Colonic mucosa (tissue), 4 donors: ENCODE measurements at regions not wholly inside any gene's neighbourhood (a gene's known extent, or its start where the extent isn't known, plus 50 kb on each side); places are given as distances from the start of the nearest gene placed in this dataset.

Experiments
- DNase-seq: peaks from one replicate; pipeline ENCODE4 v3.0.0-alpha.2; 2020
- H3K27ac ChIP-seq: fragments of 200-600 bp; one replicate; pipeline ENCODE4 v1.8.0; 2021
- H3K27me3 ChIP-seq: fragments of 200-600 bp; one replicate; pipeline ENCODE4 v1.8.0; 2021
- H3K36me3 ChIP-seq: fragments of 200-600 bp; one replicate; pipeline ENCODE4 v1.8.0; 2021
- H3K4me1 ChIP-seq: fragments of 200-600 bp; one replicate; pipeline ENCODE4 v1.8.0; 2021; ENCODE audit warnings: mild to moderate bottlenecking
- H3K4me3 ChIP-seq: fragments of 200-600 bp; one replicate; pipeline ENCODE4 v1.8.0; 2021
- H3K9ac ChIP-seq, 2 donors: one replicate each; pipeline ENCODE4 v1.7.0; 2013; ENCODE audit warnings: control low read depth in 2 of 2, low read depth in 2 of 2, low read length in 2 of 2
- H3K9me3 ChIP-seq: fragments of 200-600 bp; one replicate; pipeline ENCODE4 v1.8.0; 2021
- intact Hi-C: fragments of 100-400 bp; cut with DNase I; formaldehyde crosslinking; loops from one replicate; pipeline ENCODE4 v1.14.1; 2022
- TF ChIP-seq, protein P1 (sequence below): fragments of 200-600 bp; IDR thresholded peaks from one replicate; pipeline ENCODE4 v1.8.0; 2022; ENCODE audit warnings: antibody characterized with exemption, mild to moderate bottlenecking
- donor health status: healthy.
- donor health status: DM: no; HTN: no; CAD: no.
- donor health status: DM: no; HTN: no; CAD: no.

GRCh38 chr16:80104401-80104800, 436.4 kb upstream of the DYNLRB2 start:
- TF ChIP-seq, protein P1, sequence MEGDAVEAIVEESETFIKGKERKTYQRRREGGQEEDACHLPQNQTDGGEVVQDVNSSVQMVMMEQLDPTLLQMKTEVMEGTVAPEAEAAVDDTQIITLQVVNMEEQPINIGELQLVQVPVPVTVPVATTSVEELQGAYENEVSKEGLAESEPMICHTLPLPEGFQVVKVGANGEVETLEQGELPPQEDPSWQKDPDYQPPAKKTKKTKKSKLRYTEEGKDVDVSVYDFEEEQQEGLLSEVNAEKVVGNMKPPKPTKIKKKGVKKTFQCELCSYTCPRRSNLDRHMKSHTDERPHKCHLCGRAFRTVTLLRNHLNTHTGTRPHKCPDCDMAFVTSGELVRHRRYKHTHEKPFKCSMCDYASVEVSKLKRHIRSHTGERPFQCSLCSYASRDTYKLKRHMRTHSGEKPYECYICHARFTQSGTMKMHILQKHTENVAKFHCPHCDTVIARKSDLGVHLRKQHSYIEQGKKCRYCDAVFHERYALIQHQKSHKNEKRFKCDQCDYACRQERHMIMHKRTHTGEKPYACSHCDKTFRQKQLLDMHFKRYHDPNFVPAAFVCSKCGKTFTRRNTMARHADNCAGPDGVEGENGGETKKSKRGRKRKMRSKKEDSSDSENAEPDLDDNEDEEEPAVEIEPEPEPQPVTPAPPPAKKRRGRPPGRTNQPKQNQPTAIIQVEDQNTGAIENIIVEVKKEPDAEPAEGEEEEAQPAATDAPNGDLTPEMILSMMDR = no peak
- Histone ChIP-seq H3K9ac (no peak overlapping the region), H3K4me3 (no peak overlapping the region), H3K27ac (no peak overlapping the region), H3K36me3 (no peaks in the 10 kb centered on the region), H3K9me3 (no peaks in the 10 kb centered on the region), H3K4me1 (no peaks in the 10 kb centered on the region), H3K27me3 (no peaks in the 10 kb centered on the region)
- intact Hi-C loops = no loop called here
- DNase-seq = no peak

DNA sequence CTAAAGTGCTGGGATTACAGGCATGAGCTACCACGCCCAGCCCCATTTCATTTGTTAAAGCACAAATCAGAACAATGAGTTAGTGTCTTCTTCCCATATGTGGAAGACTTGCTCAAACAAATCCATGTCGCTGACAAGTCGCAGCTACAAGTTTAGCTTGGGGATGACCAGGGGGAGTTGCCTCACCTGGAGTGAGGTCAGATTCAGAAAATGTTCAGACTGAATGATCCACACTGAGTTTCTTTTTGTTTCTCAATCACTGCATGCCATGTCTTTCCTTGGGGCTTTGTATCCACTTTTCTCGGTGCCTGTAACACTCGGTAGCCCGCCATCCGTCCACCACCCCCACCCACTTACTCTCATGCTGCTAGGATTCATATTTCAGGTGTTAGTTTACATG, 437.3 kb upstream of the DYNLRB2 start:
- no peak for DNase-seq
- H3K4me3 ChIP-seq = no peak overlapping the region
- TF ChIP-seq, protein P1 = no peak
- no peaks in the 10 kb centered on the region for H3K27me3 ChIP-seq
- no peak overlapping the region for H3K27ac ChIP-seq
- H3K9me3 ChIP-seq = no peaks in the 10 kb centered on the region
- H3K4me1 ChIP-seq = no peaks in the 10 kb centered on the region
- no peak overlapping the region for H3K9ac ChIP-seq
- intact Hi-C loops = no loop called here
- no peaks in the 10 kb centered on the region for H3K36me3 ChIP-seq

GRCh38 chr16:80100846-80101451, 439.8 kb upstream of the DYNLRB2 start:
- H3K4me3 ChIP-seq = no peak overlapping the region
- TF ChIP-seq, protein P1 = no peak
- H3K9ac ChIP-seq = no peak overlapping the region
- H3K4me1 ChIP-seq = no peaks in the 10 kb centered on the region
- no peak for DNase-seq
- intact Hi-C loops = no loop called here
- H3K36me3 ChIP-seq = no peaks in the 10 kb centered on the region
- H3K27ac ChIP-seq = no peak overlapping the region
- no peaks in the 10 kb centered on the region for H3K9me3 ChIP-seq
- no peaks in the 10 kb centered on the region for H3K27me3 ChIP-seq

GRCh38 chr16:80100186-80100585, 440.6 kb upstream of the DYNLRB2 start:
- Histone ChIP-seq H3K27me3 (no peaks in the 10 kb centered on the region), H3K9me3 (no peaks in the 10 kb centered on the region), H3K27ac (no peak overlapping the region), H3K36me3 (no peaks in the 10 kb centered on the region), H3K4me3 (no peak overlapping the region), H3K9ac (no peak overlapping the region), H3K4me1 (no peaks in the 10 kb centered on the region)
- intact Hi-C loops = no loop called here
- DNase-seq = no peak
- TF ChIP-seq, protein P1 = no peak

DNA sequence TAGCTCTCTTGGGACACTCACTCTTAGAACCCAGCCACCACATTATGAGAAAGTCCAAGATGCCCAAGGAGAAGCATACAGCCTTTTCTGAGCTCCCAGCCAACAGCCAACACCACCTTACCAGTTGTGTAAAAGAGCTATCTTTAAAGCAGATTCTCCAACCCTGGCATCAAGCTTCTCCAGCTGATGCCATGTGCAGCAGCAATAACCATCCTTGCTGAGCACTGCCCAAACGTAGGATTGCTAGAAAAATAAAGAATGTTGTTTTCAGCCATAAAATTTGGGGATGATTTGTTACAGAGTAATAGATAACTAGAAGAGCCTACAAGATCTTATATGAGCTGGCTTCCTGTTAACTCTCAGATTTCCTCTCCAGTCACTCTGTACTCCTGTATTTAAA, 443.7 kb upstream of the DYNLRB2 start:
- intact Hi-C loops = no loop called here
- no peak overlapping the region for H3K27ac ChIP-seq
- no peaks in the 10 kb centered on the region for H3K9me3 ChIP-seq
- H3K4me3 ChIP-seq = no peak overlapping the region
- no peak overlapping the region for H3K9ac ChIP-seq
- TF ChIP-seq, protein P1 = no peak
- DNase-seq = no peak
- no peaks in the 10 kb centered on the region for H3K36me3 ChIP-seq
- no peaks in the 10 kb centered on the region for H3K27me3 ChIP-seq
- H3K4me1 ChIP-seq = no peaks in the 10 kb centered on the region
